Bronchial epithelial cell (primary cell): ENCODE measurements at regions not wholly inside any gene's neighbourhood (a gene's known extent, or its start where the extent isn't known, plus 50 kb on each side); places are given as distances from the start of the nearest gene placed in this dataset.
"Not testable (repeated sequence)": the region's sequence is repeated elsewhere in the genome, so short reads cannot be mapped to it uniquely, and the experiment has no call there.

ENCODE experiments used
- DNase-seq: peaks from one replicate; pipeline ENCODE4 v3.0.0-alpha.2; 2010; ENCODE audit warnings: low read depth
- FAIRE-seq: peaks from 2 replicates; lab custom pipeline; 2011; peaks lifted over from hg19 to GRCh38; lab: Jason Lieb, UNC
- H3K27me3 ChIP-seq: 2 replicates; pipeline ENCODE4 v1.5.1; 2011; ENCODE audit warnings: low read length; ENCODE audit not compliant: control insufficient read depth, insufficient read depth
- H3K36me3 ChIP-seq: 2 replicates; pipeline ENCODE4 v1.5.1; 2011; ENCODE audit warnings: low read length; ENCODE audit not compliant: control insufficient read depth, insufficient read depth
- H3K4me3 ChIP-seq: 2 replicates; pipeline ENCODE4 v1.5.1; 2011; ENCODE audit warnings: mild to moderate bottlenecking, low read depth, low read length, control low read depth
- CTCF ChIP-seq: IDR thresholded peaks from 2 replicates; pipeline ENCODE4 v1.5.1; 2011; ENCODE audit warnings: mild to moderate bottlenecking, moderate library complexity, low read length, control low read depth, inconsistent platforms; ENCODE audit not compliant: insufficient read depth, severe bottlenecking

GRCh38 chr4:104641418-104641817 is 146.7 kb upstream of the CXXC4 start:
- FAIRE-seq, result no peak

DNA sequence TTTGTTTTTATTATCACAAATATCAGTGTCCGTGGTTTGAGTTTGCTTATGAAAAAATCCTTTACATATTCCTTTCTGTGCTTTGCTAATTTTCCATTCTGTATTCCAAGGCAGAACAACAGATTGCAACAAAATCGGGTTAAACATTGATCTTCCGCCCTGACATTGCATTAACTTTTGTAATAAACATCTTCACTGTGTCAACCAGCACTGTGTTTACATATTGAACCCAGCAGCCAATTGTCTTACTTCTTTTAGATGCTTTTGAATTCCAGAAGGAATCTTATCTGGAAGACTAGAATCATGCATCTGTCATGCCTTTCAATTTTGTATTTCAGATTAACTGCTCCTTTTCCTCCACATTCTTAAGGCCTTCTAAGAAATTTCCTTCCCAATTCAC is 147.8 kb upstream of the CXXC4 start:
- TF ChIP-seq CTCF, result no peak
- Histone ChIP-seq H3K27me3 (peaks cover 2% of the 10 kb centered on the region), H3K4me3 (no peak overlapping the region), H3K36me3 (no peaks in the 10 kb centered on the region)
- no peak for DNase-seq
- FAIRE-seq, result no peak

More at GRCh38 chr4:104641418-104641817, 146.7 kb upstream of the CXXC4 start:
- TF ChIP-seq CTCF, result no peak
- peaks cover 2% of the 10 kb centered on the region for H3K27me3 ChIP-seq
- H3K4me3 ChIP-seq, result no peak overlapping the region
- no peaks in the 10 kb centered on the region for H3K36me3 ChIP-seq
- DNase-seq, result no peak

DNA sequence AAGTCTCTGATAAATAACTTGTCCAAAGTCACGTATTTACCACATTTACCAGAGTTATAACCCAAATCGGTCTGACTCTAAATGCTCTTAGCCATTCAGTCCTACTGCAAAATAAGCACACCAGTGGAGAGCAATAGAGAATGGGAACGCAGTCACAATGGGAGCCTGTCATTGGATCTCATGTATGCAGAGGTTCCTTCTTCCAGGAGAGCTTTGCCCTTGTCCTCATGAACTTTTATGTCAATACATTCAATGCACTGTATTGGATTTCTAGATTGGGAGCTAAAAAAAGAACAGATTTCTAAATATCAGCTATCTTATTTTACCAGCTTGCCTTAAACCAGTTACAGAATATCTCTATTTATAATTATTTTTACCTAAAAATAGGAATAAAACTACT is 149.1 kb upstream of the CXXC4 start:
- FAIRE-seq (no peak), DNase-seq (no peak)
- H3K27me3 ChIP-seq, result peaks cover 2% of the 10 kb centered on the region
- no peak overlapping the region for H3K4me3 ChIP-seq
- TF ChIP-seq CTCF, result no peak
- no peaks in the 10 kb centered on the region for H3K36me3 ChIP-seq

GRCh38 chr4:104649631-104650030 is 154.9 kb upstream of the CXXC4 start:
- DNase-seq (no peak), FAIRE-seq (no peak)
- no peaks in the 10 kb centered on the region for H3K27me3 ChIP-seq
- H3K36me3 ChIP-seq, result no peaks in the 10 kb centered on the region
- H3K4me3 ChIP-seq, result no peak overlapping the region
- no peak for TF ChIP-seq CTCF

- not testable (repeated sequence) for DNase-seq, H3K36me3 ChIP-seq, H3K27me3 ChIP-seq, FAIRE-seq, H3K4me3 ChIP-seq
Observed at GRCh38 chr4:104662269-104662668, 167.6 kb upstream of the CXXC4 start.

- Histone ChIP-seq H3K27me3 (no peaks in the 10 kb centered on the region), H3K36me3 (no peaks in the 10 kb centered on the region), H3K4me3 (no peak overlapping the region)
- DNase-seq (peak; percentile 3), FAIRE-seq (no peak)
- no peak for TF ChIP-seq CTCF
Observed at GRCh38 chr4:104677116-104677515, 182.4 kb upstream of the CXXC4 start.
